ENCODE measurements at regions not wholly inside any gene's neighbourhood (a gene's known extent, or its start where the extent isn't known, plus 50 kb on each side); places are given as distances from the start of the nearest gene placed in this dataset.

- TF ChIP-seq POLR2AphosphoS5 (IDR thresholded peaks at IDR 0.05) (no peak), CTCF (IDR thresholded peaks at IDR 0.05) (no peak)
Measured at GRCh38 chr3:165635791-165636683, 201.2 kb downstream of the BCHE start.

Data from gastroesophageal sphincter (tissue), 3 donors.